GM19467 (cell line): ENCODE measurements at regions not wholly inside any gene's neighbourhood (a gene's known extent, or its start where the extent isn't known, plus 50 kb on each side); places are given as distances from the start of the nearest gene placed in this dataset.

ENCODE experiments used
- ATAC-seq: cut with Tn5 transposase; IDR thresholded peaks from one replicate; pipeline ENCODE4 v1.9.1; 2021; ENCODE audit warnings: mild to moderate bottlenecking, moderate library complexity; ENCODE audit not compliant: unreplicated experiment

GRCh38 chr2:3101016-3101942 lies 276.3 kb downstream of the EIPR1 start:
- ATAC-seq, result no peak

- ATAC-seq, result no peak
Measured at GRCh38 chr2:3100386-3100785, 277.2 kb downstream of the EIPR1 start.

- no peak for ATAC-seq
Measured at GRCh38 chr2:3099860-3100234, 277.8 kb downstream of the EIPR1 start.

- ATAC-seq, result no peak
Measured at GRCh38 chr2:3099145-3099859, 278.3 kb downstream of the EIPR1 start.

- ATAC-seq, result no peak
Measured at GRCh38 chr2:3098231-3098630, 279.4 kb downstream of the EIPR1 start.

- no peak for ATAC-seq
Measured at GRCh38 chr2:3097804-3098203, 279.8 kb downstream of the EIPR1 start.

- no peak for ATAC-seq
Measured at GRCh38 chr2:3094999-3095958, 282.3 kb downstream of the EIPR1 start.

GRCh38 chr2:3094318-3094717 lies 283.3 kb downstream of the EIPR1 start:
- ATAC-seq, result no peak

- ATAC-seq, result no peak
Measured at GRCh38 chr2:3091696-3092095, 285.9 kb downstream of the EIPR1 start.

GRCh38 chr2:3082705-3083104 lies 294.9 kb downstream of the EIPR1 start:
- no peak for ATAC-seq

GRCh38 chr2:3079959-3080948 lies 297.4 kb downstream of the EIPR1 start:
- ATAC-seq, result no peak

GRCh38 chr2:3079466-3079865 lies 298.2 kb downstream of the EIPR1 start:
- no peak for ATAC-seq

GRCh38 chr2:3078684-3079083 lies 298.9 kb downstream of the EIPR1 start:
- ATAC-seq, result no peak

- ATAC-seq, result no peak
Measured at GRCh38 chr2:3076848-3077642, 300.6 kb downstream of the EIPR1 start.

GRCh38 chr2:3075991-3076340 lies 301.7 kb downstream of the EIPR1 start:
- ATAC-seq, result no peak

GRCh38 chr2:3075316-3075990 lies 302.2 kb downstream of the EIPR1 start:
- no peak for ATAC-seq

GRCh38 chr2:3073704-3074103 lies 303.9 kb downstream of the EIPR1 start:
- no peak for ATAC-seq

GRCh38 chr2:3073041-3073595 lies 304.5 kb downstream of the EIPR1 start:
- ATAC-seq, result no peak
